GM19351 (cell line): ENCODE measurements at regions not wholly inside any gene's neighbourhood (a gene's known extent, or its start where the extent isn't known, plus 50 kb on each side); places are given as distances from the start of the nearest gene placed in this dataset.
"Not testable (repeated sequence)": the region's sequence is repeated elsewhere in the genome, so short reads cannot be mapped to it uniquely, and the experiment has no call there.

Experiments
- ATAC-seq: cut with Tn5 transposase; IDR thresholded peaks from one replicate; pipeline ENCODE4 v1.9.1; 2021; ENCODE audit warnings: mild to moderate bottlenecking, moderate library complexity; ENCODE audit not compliant: unreplicated experiment

GRCh38 chr5:27091858-27092257, 53.5 kb upstream of the CDH9 start:
- no peak for ATAC-seq

- ATAC-seq: not testable (repeated sequence)
Observed at GRCh38 chr5:27088822-27089221, 50.4 kb upstream of the CDH9 start.
